Activated T-cell treated with anti-CD3 and anti-CD28 coated beads, Interleukin-2, amount 50 U/mL, for 72 hours (primary cell): ENCODE measurements at regions not wholly inside any gene's neighbourhood (a gene's known extent, or its start where the extent isn't known, plus 50 kb on each side); places are given as distances from the start of the nearest gene placed in this dataset.

ENCODE experiments used
- ATAC-seq, 2 donors: fragments of 150-1000 bp; cut with Tn5 transposase; replicated peaks in 1 of 2; 2 replicates each; pipeline ENCODE4 v1.10.0; 2021; ENCODE audit warnings: moderate library complexity in 2 of 2, mild to moderate bottlenecking in 1 of 2
- DNase-seq, 2 donors: peaks; one replicate each; pipeline ENCODE4 v3.0.0; 2021 to 2022; ENCODE audit warnings: mixed read lengths in 1 of 2
- H3K27ac Mint-ChIP-seq: one replicate; pipeline ENCODE4 v1.8.0; 2022; ENCODE audit warnings: mild to moderate bottlenecking, moderate library complexity, mixed read lengths
- H3K27me3 Mint-ChIP-seq: one replicate; pipeline ENCODE4 v1.8.0; 2022; ENCODE audit warnings: low read depth, mixed read lengths
- H3K36me3 Mint-ChIP-seq, 2 donors: one replicate each; pipeline ENCODE4 v1.8.0; 2022; ENCODE audit warnings: mixed read lengths in 2 of 2, mild to moderate bottlenecking in 1 of 2; ENCODE audit not compliant: insufficient read depth in 2 of 2
- H3K4me1 Mint-ChIP-seq: one replicate; pipeline ENCODE4 v1.8.0; 2022; ENCODE audit warnings: low read depth, mixed read lengths
- H3K4me3 Mint-ChIP-seq, 2 donors: one replicate each; pipeline ENCODE4 v1.8.0; 2022; ENCODE audit warnings: mild to moderate bottlenecking in 2 of 2, mixed read lengths in 2 of 2, moderate library complexity in 2 of 2
- H3K9me3 Mint-ChIP-seq, 2 donors: one replicate each; pipeline ENCODE4 v1.8.0; 2022; ENCODE audit warnings: mixed read lengths in 2 of 2

GRCh38 chr19:29090783-29091526 lies 122.0 kb downstream of the UQCRFS1 start:
- H3K9me3 Mint-ChIP-seq, result no peaks in the 10 kb centered on the region
- ATAC-seq (no peak), DNase-seq (no peak)
- peaks cover 5% of the 10 kb centered on the region for H3K27me3 Mint-ChIP-seq
- H3K4me3 Mint-ChIP-seq, result no peak overlapping the region
- H3K4me1 Mint-ChIP-seq, result no peaks in the 10 kb centered on the region
- H3K27ac Mint-ChIP-seq, result no peak overlapping the region
- no peaks in the 10 kb centered on the region for H3K36me3 Mint-ChIP-seq

- DNase-seq (no peak), ATAC-seq (no peak)
- Mint-ChIP-seq H3K4me3 (no peak overlapping the region), H3K9me3 (no peaks in the 10 kb centered on the region), H3K27ac (no peak overlapping the region), H3K36me3 (no peaks in the 10 kb centered on the region), H3K4me1 (no peaks in the 10 kb centered on the region), H3K27me3 (peaks cover 6% of the 10 kb centered on the region)
These were observed 123.6 kb downstream of the UQCRFS1 start for GRCh38 chr19:29089315-29089870.

DNA sequence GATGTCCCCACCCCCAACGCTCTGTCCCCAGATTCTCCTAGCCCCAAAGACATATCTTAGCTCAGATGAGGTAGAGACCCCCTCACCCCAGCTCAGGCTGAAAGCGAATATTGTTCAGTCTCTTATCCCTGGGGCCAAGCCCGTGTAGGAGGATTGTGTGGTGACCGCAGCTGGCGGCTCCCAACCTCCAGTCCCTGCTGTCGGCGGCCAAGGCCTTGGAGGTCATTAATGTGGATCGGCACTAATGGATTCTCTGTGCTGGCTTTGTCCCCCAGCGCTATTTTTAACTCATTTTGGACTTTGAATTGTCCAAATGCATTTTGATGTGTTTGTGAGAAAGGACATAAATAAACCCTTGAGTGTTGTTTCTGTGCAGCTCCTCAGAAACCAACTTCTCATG lies 124.2 kb downstream of the UQCRFS1 start:
- Mint-ChIP-seq H3K4me3 (no peak overlapping the region), H3K36me3 (peaks cover 0 to 2% of the 10 kb centered on the region in 2 donors), H3K27ac (no peak overlapping the region), H3K9me3 (no peaks in the 10 kb centered on the region), H3K27me3 (peaks cover 6% of the 10 kb centered on the region), H3K4me1 (no peaks in the 10 kb centered on the region)
- no peak for DNase-seq
- no peak for ATAC-seq

DNA sequence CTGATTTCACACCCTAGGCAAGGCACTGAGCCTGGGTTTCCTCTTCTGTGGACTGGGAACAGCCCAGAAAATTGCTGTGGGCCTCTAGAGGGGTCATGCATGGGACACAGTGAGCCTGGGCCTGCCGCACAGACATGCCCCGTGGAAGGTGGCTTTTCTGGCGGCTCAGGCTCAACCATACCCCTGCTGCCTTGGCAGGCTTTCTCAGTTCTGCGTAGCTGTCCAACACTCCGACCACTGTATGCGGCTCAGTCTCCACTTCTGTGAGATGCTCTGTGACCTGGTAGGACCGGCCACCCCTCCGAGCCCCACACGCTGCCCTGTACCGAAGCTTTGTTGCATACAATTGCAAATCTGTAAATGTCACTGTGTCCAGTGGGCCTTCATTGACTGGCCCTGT lies 126.3 kb downstream of the UQCRFS1 start:
- Mint-ChIP-seq H3K27me3 (peaks cover 6% of the 10 kb centered on the region), H3K4me1 (no peaks in the 10 kb centered on the region), H3K4me3 (no peak overlapping the region), H3K9me3 (no peaks in the 10 kb centered on the region), H3K36me3 (peaks cover 0 to 2% of the 10 kb centered on the region in 2 donors), H3K27ac (no peak overlapping the region)
- no peak for DNase-seq
- no peak for ATAC-seq

DNA sequence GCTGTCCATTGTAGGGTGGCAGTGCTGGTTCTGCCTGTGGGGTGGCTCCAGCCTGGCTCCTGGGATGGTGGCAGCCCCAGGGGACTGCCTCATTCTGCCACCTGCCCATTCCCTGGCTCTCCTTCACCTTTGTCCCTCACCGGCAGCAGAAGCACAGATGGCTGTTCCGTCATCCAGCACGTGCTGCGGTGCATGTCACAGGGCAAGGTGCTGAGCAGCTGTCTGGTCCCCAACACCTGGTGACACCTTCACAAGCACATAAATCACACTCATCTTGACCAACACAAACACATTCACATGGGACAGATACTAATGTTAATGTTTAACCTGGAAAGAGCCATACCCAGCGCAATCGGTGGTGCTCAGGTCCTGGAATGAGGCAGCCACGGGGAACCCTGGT lies 126.8 kb downstream of the UQCRFS1 start:
- Mint-ChIP-seq H3K27me3 (peaks cover 6% of the 10 kb centered on the region), H3K9me3 (no peaks in the 10 kb centered on the region), H3K27ac (no peak overlapping the region), H3K4me1 (no peaks in the 10 kb centered on the region), H3K4me3 (no peak overlapping the region), H3K36me3 (peaks cover 0 to 2% of the 10 kb centered on the region in 2 donors)
- DNase-seq (no peak), ATAC-seq (no peak)

DNA sequence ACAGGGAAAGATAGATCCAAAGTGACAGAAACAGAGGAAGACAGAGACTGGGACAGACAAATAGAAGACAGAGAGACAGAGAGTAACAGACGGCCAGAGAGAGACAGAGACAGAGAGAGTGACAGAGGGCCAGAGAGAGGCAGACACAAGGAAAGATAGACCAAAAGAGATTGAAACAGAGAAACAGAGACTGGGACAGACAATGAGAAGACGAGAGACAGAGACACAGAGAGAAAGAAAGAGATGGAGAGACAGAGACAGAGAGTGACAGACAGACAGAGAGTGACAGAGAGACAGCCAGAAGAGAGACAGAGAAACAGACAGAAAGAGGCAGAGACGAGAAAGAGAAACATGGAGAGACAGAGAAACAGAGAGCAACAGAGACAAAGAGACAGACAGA lies 127.3 kb downstream of the UQCRFS1 start:
- ATAC-seq, result no peak
- DNase-seq, result no peak
- Mint-ChIP-seq H3K4me1 (no peaks in the 10 kb centered on the region), H3K4me3 (no peak overlapping the region), H3K9me3 (no peaks in the 10 kb centered on the region), H3K27ac (no peak overlapping the region), H3K36me3 (peaks cover 0 to 2% of the 10 kb centered on the region in 2 donors), H3K27me3 (peaks cover 6% of the 10 kb centered on the region)

GRCh38 chr19:29085206-29085605 lies 127.7 kb downstream of the UQCRFS1 start:
- DNase-seq (no peak), ATAC-seq (no peak)
- Mint-ChIP-seq H3K9me3 (no peaks in the 10 kb centered on the region), H3K27ac (no peak overlapping the region), H3K27me3 (peaks cover 6% of the 10 kb centered on the region), H3K4me3 (no peak overlapping the region), H3K36me3 (peaks cover 0 to 2% of the 10 kb centered on the region in 2 donors), H3K4me1 (no peaks in the 10 kb centered on the region)

DNA sequence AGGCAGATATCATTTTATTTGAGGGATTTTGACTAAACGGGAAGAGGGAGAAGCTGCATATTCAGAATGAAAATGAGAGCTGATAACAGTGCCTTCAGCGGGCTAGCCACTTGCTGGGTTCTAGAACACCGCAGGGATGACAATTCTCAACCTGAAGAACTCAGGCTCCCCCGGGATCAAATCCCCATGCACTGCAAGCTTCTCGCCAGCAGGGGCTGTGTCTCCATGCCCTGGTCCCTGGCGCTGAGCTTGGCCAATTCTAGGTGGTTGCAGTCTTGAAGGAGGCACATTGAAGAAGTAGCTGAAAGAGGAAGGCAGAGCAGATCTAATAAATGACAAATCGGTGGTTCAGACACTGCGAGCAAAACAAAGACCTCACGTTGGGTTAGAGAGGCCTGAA lies 128.7 kb downstream of the UQCRFS1 start:
- H3K27me3 Mint-ChIP-seq, result peaks cover 6% of the 10 kb centered on the region
- no peak for ATAC-seq
- no peaks in the 10 kb centered on the region for H3K4me1 Mint-ChIP-seq
- no peak for DNase-seq
- peaks cover 0 to 2% of the 10 kb centered on the region in 2 donors for H3K36me3 Mint-ChIP-seq
- no peak overlapping the region for H3K27ac Mint-ChIP-seq
- no peak overlapping the region for H3K4me3 Mint-ChIP-seq
- H3K9me3 Mint-ChIP-seq, result no peaks in the 10 kb centered on the region

DNA sequence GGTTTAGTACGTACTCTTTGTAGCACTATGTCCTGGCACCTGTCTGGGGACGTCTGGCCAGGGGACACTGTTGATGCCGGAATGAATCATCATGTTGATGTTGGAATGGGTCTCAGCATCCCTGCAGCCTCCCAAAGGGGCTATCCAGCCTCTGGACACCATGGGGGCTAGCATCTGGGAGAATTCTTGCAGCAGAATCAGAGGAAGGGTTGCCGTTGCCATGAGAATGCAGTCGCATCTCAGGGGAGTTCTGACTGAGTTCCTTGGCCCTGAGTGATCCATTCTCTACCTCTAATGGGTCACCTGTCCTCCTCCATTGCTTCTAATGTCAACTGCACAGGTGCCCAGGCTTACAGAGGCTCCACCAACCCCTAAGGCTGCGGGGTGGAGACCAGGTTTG lies 129.1 kb downstream of the UQCRFS1 start:
- Mint-ChIP-seq H3K27me3 (peaks cover 6% of the 10 kb centered on the region), H3K9me3 (no peaks in the 10 kb centered on the region), H3K36me3 (peaks cover 0 to 2% of the 10 kb centered on the region in 2 donors), H3K4me3 (no peak overlapping the region), H3K27ac (no peak overlapping the region), H3K4me1 (no peaks in the 10 kb centered on the region)
- DNase-seq (no peak), ATAC-seq (no peak)

- Mint-ChIP-seq H3K27me3 (peaks cover 5% of the 10 kb centered on the region), H3K36me3 (peaks cover 0 to 2% of the 10 kb centered on the region in 2 donors), H3K4me1 (no peaks in the 10 kb centered on the region), H3K27ac (no peak overlapping the region), H3K9me3 (no peaks in the 10 kb centered on the region), H3K4me3 (no peak overlapping the region)
- DNase-seq (no peak), ATAC-seq (no peak)
These were observed 133.5 kb downstream of the UQCRFS1 start for GRCh38 chr19:29079356-29080032.

DNA sequence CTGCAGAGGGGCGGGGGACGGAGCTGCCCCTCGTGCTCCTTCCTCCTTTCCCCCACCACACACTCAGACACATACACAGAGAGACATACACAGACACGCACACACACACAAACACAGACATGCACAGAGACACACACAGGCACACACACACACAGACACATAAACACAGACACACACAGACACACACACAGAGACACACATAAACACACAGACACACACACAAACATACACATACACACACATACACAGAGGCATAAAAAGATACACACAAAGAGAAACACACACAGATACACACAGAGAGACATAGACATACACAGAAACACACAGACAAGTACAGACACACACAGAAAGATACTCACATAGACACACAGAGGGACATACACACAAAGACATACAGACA lies 136.0 kb downstream of the UQCRFS1 start:
- DNase-seq, result no peak
- Mint-ChIP-seq H3K27ac (no peak overlapping the region), H3K4me1 (no peaks in the 10 kb centered on the region), H3K9me3 (no peaks in the 10 kb centered on the region), H3K4me3 (no peak overlapping the region), H3K27me3 (no peaks in the 10 kb centered on the region), H3K36me3 (no peaks in the 10 kb centered on the region)
- ATAC-seq, result no peak

GRCh38 chr19:29076161-29076560 lies 136.8 kb downstream of the UQCRFS1 start:
- no peaks in the 10 kb centered on the region for H3K27me3 Mint-ChIP-seq
- H3K4me1 Mint-ChIP-seq, result no peaks in the 10 kb centered on the region
- DNase-seq, result no peak
- H3K27ac Mint-ChIP-seq, result no peak overlapping the region
- H3K4me3 Mint-ChIP-seq, result no peak overlapping the region
- no peak for ATAC-seq
- no peaks in the 10 kb centered on the region for H3K36me3 Mint-ChIP-seq
- H3K9me3 Mint-ChIP-seq, result no peaks in the 10 kb centered on the region

GRCh38 chr19:29075149-29075548 lies 137.8 kb downstream of the UQCRFS1 start:
- ATAC-seq (no peak), DNase-seq (no peak)
- no peak overlapping the region for H3K4me3 Mint-ChIP-seq
- H3K36me3 Mint-ChIP-seq, result no peaks in the 10 kb centered on the region
- no peaks in the 10 kb centered on the region for H3K4me1 Mint-ChIP-seq
- no peaks in the 10 kb centered on the region for H3K27me3 Mint-ChIP-seq
- H3K27ac Mint-ChIP-seq, result no peak overlapping the region
- H3K9me3 Mint-ChIP-seq, result no peaks in the 10 kb centered on the region
